Parathyroid adenoma (tissue), 2 donors: ENCODE measurements at regions not wholly inside any gene's neighbourhood (a gene's known extent, or its start where the extent isn't known, plus 50 kb on each side); places are given as distances from the start of the nearest gene placed in this dataset.

Source experiments
- H2AFZ ChIP-seq: fragments of 300-600 bp; sonication (generic); one replicate; pipeline ENCODE4 v1.7.0; 2017; ENCODE audit warnings: antibody characterized with exemption, mild to moderate bottlenecking
- H3K27ac ChIP-seq: fragments of 300-600 bp; sonication (generic); one replicate; pipeline ENCODE4 v1.7.0; 2017
- H3K27me3 ChIP-seq: fragments of 300-600 bp; sonication (generic); one replicate; pipeline ENCODE4 v1.7.0; 2017; ENCODE audit warnings: low read length; ENCODE audit not compliant: control insufficient read depth, insufficient read depth
- H3K36me3 ChIP-seq: fragments of 300-600 bp; sonication (generic); one replicate; pipeline ENCODE4 v1.7.0; 2017; ENCODE audit warnings: low read length; ENCODE audit not compliant: control insufficient read depth, insufficient read depth
- H3K4me1 ChIP-seq: fragments of 300-600 bp; sonication (generic); one replicate; pipeline ENCODE4 v1.7.0; 2017; ENCODE audit warnings: control low read depth
- H3K4me2 ChIP-seq: fragments of 300-600 bp; sonication (generic); one replicate; pipeline ENCODE4 v1.7.0; 2017; ENCODE audit warnings: low read length
- H3K4me3 ChIP-seq: fragments of 300-600 bp; sonication (generic); one replicate; pipeline ENCODE4 v1.7.0; 2017; ENCODE audit warnings: low read depth, low read length
- H3K79me2 ChIP-seq: fragments of 300-600 bp; sonication (generic); one replicate; pipeline ENCODE4 v1.7.0; 2017; ENCODE audit warnings: control low read depth
- H3K9ac ChIP-seq: fragments of 300-600 bp; sonication (generic); one replicate; pipeline ENCODE4 v1.7.0; 2017; ENCODE audit warnings: mild to moderate bottlenecking
- H3K9me3 ChIP-seq: fragments of 300-600 bp; sonication (generic); one replicate; pipeline ENCODE4 v1.7.0; 2017; ENCODE audit warnings: low read length; ENCODE audit not compliant: control insufficient read depth
- TF ChIP-seq, protein P1 (sequence below): fragments of 300-600 bp; sonication (generic); IDR thresholded peaks from one replicate; pipeline ENCODE4 v1.7.0; 2017; ENCODE audit warnings: antibody characterized with exemption, mild to moderate bottlenecking
- donor health status: primary hyperparathyroidism.

- H3K4me2 ChIP-seq, result no peak overlapping the region
- H3K79me2 ChIP-seq, result no peaks in the 10 kb centered on the region
- H3K9ac ChIP-seq, result no peak overlapping the region
- no peak overlapping the region for H2AFZ ChIP-seq
- TF ChIP-seq, protein P1, sequence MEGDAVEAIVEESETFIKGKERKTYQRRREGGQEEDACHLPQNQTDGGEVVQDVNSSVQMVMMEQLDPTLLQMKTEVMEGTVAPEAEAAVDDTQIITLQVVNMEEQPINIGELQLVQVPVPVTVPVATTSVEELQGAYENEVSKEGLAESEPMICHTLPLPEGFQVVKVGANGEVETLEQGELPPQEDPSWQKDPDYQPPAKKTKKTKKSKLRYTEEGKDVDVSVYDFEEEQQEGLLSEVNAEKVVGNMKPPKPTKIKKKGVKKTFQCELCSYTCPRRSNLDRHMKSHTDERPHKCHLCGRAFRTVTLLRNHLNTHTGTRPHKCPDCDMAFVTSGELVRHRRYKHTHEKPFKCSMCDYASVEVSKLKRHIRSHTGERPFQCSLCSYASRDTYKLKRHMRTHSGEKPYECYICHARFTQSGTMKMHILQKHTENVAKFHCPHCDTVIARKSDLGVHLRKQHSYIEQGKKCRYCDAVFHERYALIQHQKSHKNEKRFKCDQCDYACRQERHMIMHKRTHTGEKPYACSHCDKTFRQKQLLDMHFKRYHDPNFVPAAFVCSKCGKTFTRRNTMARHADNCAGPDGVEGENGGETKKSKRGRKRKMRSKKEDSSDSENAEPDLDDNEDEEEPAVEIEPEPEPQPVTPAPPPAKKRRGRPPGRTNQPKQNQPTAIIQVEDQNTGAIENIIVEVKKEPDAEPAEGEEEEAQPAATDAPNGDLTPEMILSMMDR, result no peak
- H3K4me1 ChIP-seq, result no peaks in the 10 kb centered on the region
- H3K27ac ChIP-seq, result no peak overlapping the region
- no peaks in the 10 kb centered on the region for H3K9me3 ChIP-seq
- H3K4me3 ChIP-seq, result no peak overlapping the region
- H3K27me3 ChIP-seq, result no peaks in the 10 kb centered on the region
- H3K36me3 ChIP-seq, result no peaks in the 10 kb centered on the region
Measured at GRCh38 chr9:129524582-129525270, 96.2 kb downstream of the C9orf50 start.

- no peak overlapping the region for H3K4me3 ChIP-seq
- no peaks in the 10 kb centered on the region for H3K9me3 ChIP-seq
- no peak overlapping the region for H3K9ac ChIP-seq
- TF ChIP-seq, protein P1, result no peak
- no peaks in the 10 kb centered on the region for H3K36me3 ChIP-seq
- H3K4me2 ChIP-seq, result no peak overlapping the region
- H2AFZ ChIP-seq, result no peak overlapping the region
- H3K79me2 ChIP-seq, result no peaks in the 10 kb centered on the region
- H3K27me3 ChIP-seq, result no peaks in the 10 kb centered on the region
- no peak overlapping the region for H3K27ac ChIP-seq
- no peaks in the 10 kb centered on the region for H3K4me1 ChIP-seq
Measured at GRCh38 chr9:129523943-129524581, 96.8 kb downstream of the C9orf50 start.

DNA sequence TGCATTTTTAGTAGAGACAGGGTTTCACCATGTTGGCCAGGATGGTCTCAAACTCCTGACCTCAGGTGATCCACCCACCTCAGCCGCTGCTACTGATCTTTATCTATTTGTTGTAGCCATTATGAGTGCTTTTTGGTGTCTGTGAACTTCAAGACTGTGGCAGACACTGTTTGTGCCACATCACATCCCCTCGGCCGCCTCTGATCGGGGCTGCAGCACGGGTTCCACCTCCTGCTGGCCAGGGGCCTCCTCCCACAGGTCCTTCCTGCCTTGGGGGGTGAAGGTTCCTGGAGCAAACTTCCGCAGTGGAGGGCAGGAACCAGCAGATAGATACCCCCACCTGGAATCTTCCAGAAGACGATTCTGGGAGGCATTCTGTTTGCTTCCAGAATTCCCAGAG lies 98.5 kb downstream of the C9orf50 start:
- H3K9me3 ChIP-seq, result no peaks in the 10 kb centered on the region
- H3K9ac ChIP-seq, result no peak overlapping the region
- H2AFZ ChIP-seq, result no peak overlapping the region
- no peaks in the 10 kb centered on the region for H3K4me1 ChIP-seq
- TF ChIP-seq, protein P1, result no peak
- H3K4me3 ChIP-seq, result no peak overlapping the region
- H3K79me2 ChIP-seq, result no peaks in the 10 kb centered on the region
- H3K36me3 ChIP-seq, result no peaks in the 10 kb centered on the region
- no peaks in the 10 kb centered on the region for H3K27me3 ChIP-seq
- no peak overlapping the region for H3K4me2 ChIP-seq
- no peak overlapping the region for H3K27ac ChIP-seq

- Histone ChIP-seq H3K27ac (no peak overlapping the region), H3K36me3 (no peaks in the 10 kb centered on the region), H3K4me3 (no peak overlapping the region), H3K9me3 (no peaks in the 10 kb centered on the region), H3K27me3 (no peaks in the 10 kb centered on the region), H3K79me2 (no peaks in the 10 kb centered on the region), H3K9ac (no peak overlapping the region), H3K4me2 (no peak overlapping the region), H2AFZ (no peak overlapping the region), H3K4me1 (no peaks in the 10 kb centered on the region)
- TF ChIP-seq, protein P1, result no peak
Measured at GRCh38 chr9:129520082-129520481, 100.8 kb downstream of the C9orf50 start.

DNA sequence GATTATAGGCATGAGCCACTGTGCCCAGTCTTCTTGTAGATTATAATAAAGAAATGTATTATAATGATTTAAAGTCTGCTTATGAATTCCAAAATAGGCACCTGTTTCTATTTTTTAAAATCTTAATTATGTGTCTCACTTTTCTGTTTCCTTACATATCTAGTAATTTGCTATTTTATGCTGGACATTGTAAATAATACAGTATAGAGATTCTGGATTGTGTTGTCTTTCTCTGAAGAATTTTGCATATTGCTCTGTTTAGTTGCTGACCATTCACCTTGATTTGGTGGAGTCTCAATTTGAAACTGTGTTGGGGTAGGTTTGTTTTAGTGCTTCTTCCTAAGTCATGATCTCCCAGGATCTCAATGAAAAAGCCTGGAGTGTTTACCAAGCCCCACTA lies 102.8 kb downstream of the C9orf50 start:
- TF ChIP-seq, protein P1, result no peak

More for the DNA sequence above, 102.8 kb downstream of the C9orf50 start:
- Histone ChIP-seq H3K4me3 (no peak overlapping the region), H3K9me3 (no peaks in the 10 kb centered on the region), H3K4me1 (no peaks in the 10 kb centered on the region), H3K27ac (no peak overlapping the region), H3K27me3 (no peaks in the 10 kb centered on the region), H3K4me2 (no peak overlapping the region), H3K36me3 (no peaks in the 10 kb centered on the region), H3K79me2 (no peaks in the 10 kb centered on the region), H3K9ac (no peak overlapping the region), H2AFZ (no peak overlapping the region)
